HEK293 (cell line): ENCODE measurements at regions not wholly inside any gene's neighbourhood (a gene's known extent, or its start where the extent isn't known, plus 50 kb on each side); places are given as distances from the start of the nearest gene placed in this dataset.

ENCODE experiments used
- CTCF ChIA-PET: fragments of 350-600 bp; formaldehyde crosslinking; extraction: SDS; loops from one replicate; lab custom pipeline; 2021; ENCODE audit warnings: antibody characterized with exemption; lab: Yijun Ruan, JAX
- POLR2A ChIA-PET: fragments of 300-600 bp; formaldehyde crosslinking; extraction: SDS; loops from one replicate; lab custom pipeline; 2020; ENCODE audit warnings: antibody characterized with exemption, inconsistent platforms; lab: Yijun Ruan, JAX
- H3K27ac ChIP-seq: fragments of 200-500 bp; sonication (Bioruptor generic); 2 replicates; pipeline ENCODE4 v1.5.1; 2014; ENCODE audit warnings: low read depth, low read length, control low read depth, inconsistent platforms; ENCODE audit errors: extremely low read depth
- H3K36me3 ChIP-seq, 2 experiments: fragments of 200-500 bp in 1 of 2; sonication (Bioruptor generic) in 1 of 2; 1 replicate in 1 of 2; 2 replicates in 1 of 2; pipeline ENCODE4 v1.5.1; 2014 to 2017; ENCODE audit warnings: inconsistent platforms in 2 of 2, low read length in 2 of 2; ENCODE audit not compliant: control insufficient read depth in 2 of 2, insufficient read depth in 1 of 2
- H3K4me1 ChIP-seq: fragments of 200-500 bp; sonication (Bioruptor generic); 2 replicates; pipeline ENCODE4 v1.5.1; 2014; ENCODE audit warnings: mild to moderate bottlenecking, low read length, inconsistent platforms; ENCODE audit not compliant: control insufficient read depth, insufficient read depth
- H3K4me3 ChIP-seq: 2 replicates; pipeline ENCODE4 v1.5.1; 2011; ENCODE audit warnings: low read depth, mild to moderate bottlenecking, control low read depth, low read length, moderate library complexity
- H3K9me3 ChIP-seq: fragments of 200-500 bp; sonication (Bioruptor generic); 2 replicates; pipeline ENCODE4 v1.5.1; 2014; ENCODE audit warnings: low read depth, low read length, inconsistent platforms; ENCODE audit not compliant: control insufficient read depth, insufficient read depth
- HOXA7 ChIP-seq: sonication (generic); formaldehyde crosslinking; IDR thresholded peaks from 2 replicates; pipeline ENCODE4 v1.8.1; 2022; ENCODE audit warnings: missing genetic modification reagents, borderline replicate concordance
- HOXC10 ChIP-seq: sonication (generic); formaldehyde crosslinking; IDR thresholded peaks from 2 replicates; pipeline ENCODE4 v1.8.1; 2023; ENCODE audit warnings: mild to moderate bottlenecking, missing genetic modification reagents
- KLF10 ChIP-seq: fragments of 450-650 bp; IDR thresholded peaks from 2 replicates; pipeline ENCODE4 v1.5.1; 2018; ENCODE audit warnings: missing biosample characterization, mild to moderate bottlenecking, missing genetic modification characterization
- REST ChIP-seq: fragments of 450-650 bp; formaldehyde crosslinking; IDR thresholded peaks from 2 replicates; pipeline ENCODE4 v1.5.1; 2016; ENCODE audit warnings: missing biosample characterization, missing genetic modification characterization
- SP3 ChIP-seq: fragments of 450-650 bp; formaldehyde crosslinking; IDR thresholded peaks from 2 replicates; pipeline ENCODE4 v1.5.1; 2016; ENCODE audit warnings: missing biosample characterization, missing genetic modification characterization
- TRIM28 ChIP-seq: IDR thresholded peaks from 2 replicates; pipeline ENCODE4 v1.6.1; 2011; ENCODE audit warnings: low read length, control low read depth, borderline replicate concordance
- ZBTB48 ChIP-seq: fragments of 450-650 bp; formaldehyde crosslinking; IDR thresholded peaks from 2 replicates; pipeline ENCODE4 v1.5.1; 2016; ENCODE audit warnings: missing biosample characterization, missing genetic modification characterization
- ZBTB6 ChIP-seq: fragments of 450-650 bp; formaldehyde crosslinking; IDR thresholded peaks from 2 replicates; pipeline ENCODE4 v1.5.1; 2017; ENCODE audit warnings: missing biosample characterization, missing genetic modification characterization
- ZBTB8A ChIP-seq: fragments of 450-650 bp; formaldehyde crosslinking; IDR thresholded peaks from 2 replicates; pipeline ENCODE4 v1.5.1; 2016; ENCODE audit warnings: missing biosample characterization, missing genetic modification characterization
- ZFP3 ChIP-seq: fragments of 450-650 bp; formaldehyde crosslinking; IDR thresholded peaks from 2 replicates; pipeline ENCODE4 v1.5.1; 2016; ENCODE audit warnings: low read depth, missing biosample characterization, missing genetic modification characterization
- ZNF148 ChIP-seq: fragments of 450-650 bp; formaldehyde crosslinking; IDR thresholded peaks from 2 replicates; pipeline ENCODE4 v1.5.0; 2017; ENCODE audit warnings: missing biosample characterization, missing genetic modification characterization, borderline replicate concordance
- ZNF292 ChIP-seq: fragments of 450-650 bp; formaldehyde crosslinking; IDR thresholded peaks from 2 replicates; pipeline ENCODE4 v1.5.1; 2016; ENCODE audit warnings: low read depth, missing biosample characterization, missing genetic modification characterization, borderline replicate concordance
- ZNF324 ChIP-seq: fragments of 450-650 bp; formaldehyde crosslinking; IDR thresholded peaks from 2 replicates; pipeline ENCODE4 v1.5.1; 2016; ENCODE audit warnings: missing biosample characterization, missing genetic modification characterization
- ZNF501 ChIP-seq: fragments of 450-650 bp; formaldehyde crosslinking; IDR thresholded peaks from 2 replicates; pipeline ENCODE4 v1.5.1; 2016; ENCODE audit warnings: missing biosample characterization, missing genetic modification characterization
- ZNF558 ChIP-seq: fragments of 450-650 bp; formaldehyde crosslinking; IDR thresholded peaks from 2 replicates; pipeline ENCODE4 v1.5.1; 2016; ENCODE audit warnings: missing biosample characterization, missing genetic modification characterization
- ZNF596 ChIP-seq: fragments of 450-650 bp; IDR thresholded peaks from 2 replicates; pipeline ENCODE4 v1.5.0; 2018; ENCODE audit warnings: missing biosample characterization, mild to moderate bottlenecking, missing genetic modification characterization, moderate library complexity
- ZNF639 ChIP-seq: fragments of 450-650 bp; formaldehyde crosslinking; IDR thresholded peaks from 2 replicates; pipeline ENCODE4 v1.5.1; 2016; ENCODE audit warnings: missing biosample characterization, missing genetic modification characterization
- TF ChIP-seq, protein P1 (sequence below): fragments of 450-650 bp; formaldehyde crosslinking; IDR thresholded peaks from 2 replicates; pipeline ENCODE4 v1.5.1; 2017; ENCODE audit warnings: missing biosample characterization, missing genetic modification characterization

GRCh38 chr1:5575396-5575940 lies 416.8 kb downstream of the NPHP4 start:
- CTCF ChIA-PET = no interaction called here
- POLR2A ChIA-PET = no interaction called here
- Histone ChIP-seq H3K27ac (no peak overlapping the region), H3K9me3 (no peaks in the 10 kb centered on the region), H3K4me1 (no peaks in the 10 kb centered on the region), H3K36me3 (no peaks in the 10 kb centered on the region), H3K4me3 (no peak overlapping the region)
- TF ChIP-seq TRIM28 (no peak), HOXA7 (CRISPR knock-in tag) (no peak), KLF10 (tag by site-specific recombination) (no peak), ZNF558 (tag by site-specific recombination) (no peak), ZNF639 (no peak), ZNF148 (tag by site-specific recombination) (no peak), ZBTB8A (tag by site-specific recombination) (no peak), ZNF324 (tag by site-specific recombination) (no peak), ZNF501 (no peak), REST (tag by site-specific recombination) (no peak), ZNF292 (tag by site-specific recombination) (no peak), SP3 (tag by site-specific recombination) (no peak), ZBTB48 (tag by site-specific recombination) (no peak), ZFP3 (no peak), ZBTB6 (tag by site-specific recombination) (no peak), ZNF596 (no peak), HOXC10 (CRISPR knock-in tag) (no peak)
- TF ChIP-seq, protein P1, sequence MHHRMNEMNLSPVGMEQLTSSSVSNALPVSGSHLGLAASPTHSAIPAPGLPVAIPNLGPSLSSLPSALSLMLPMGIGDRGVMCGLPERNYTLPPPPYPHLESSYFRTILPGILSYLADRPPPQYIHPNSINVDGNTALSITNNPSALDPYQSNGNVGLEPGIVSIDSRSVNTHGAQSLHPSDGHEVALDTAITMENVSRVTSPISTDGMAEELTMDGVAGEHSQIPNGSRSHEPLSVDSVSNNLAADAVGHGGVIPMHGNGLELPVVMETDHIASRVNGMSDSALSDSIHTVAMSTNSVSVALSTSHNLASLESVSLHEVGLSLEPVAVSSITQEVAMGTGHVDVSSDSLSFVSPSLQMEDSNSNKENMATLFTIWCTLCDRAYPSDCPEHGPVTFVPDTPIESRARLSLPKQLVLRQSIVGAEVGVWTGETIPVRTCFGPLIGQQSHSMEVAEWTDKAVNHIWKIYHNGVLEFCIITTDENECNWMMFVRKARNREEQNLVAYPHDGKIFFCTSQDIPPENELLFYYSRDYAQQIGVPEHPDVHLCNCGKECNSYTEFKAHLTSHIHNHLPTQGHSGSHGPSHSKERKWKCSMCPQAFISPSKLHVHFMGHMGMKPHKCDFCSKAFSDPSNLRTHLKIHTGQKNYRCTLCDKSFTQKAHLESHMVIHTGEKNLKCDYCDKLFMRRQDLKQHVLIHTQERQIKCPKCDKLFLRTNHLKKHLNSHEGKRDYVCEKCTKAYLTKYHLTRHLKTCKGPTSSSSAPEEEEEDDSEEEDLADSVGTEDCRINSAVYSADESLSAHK (tag by site-specific recombination) = no peak
